ENCODE measurements at regions not wholly inside any gene's neighbourhood (a gene's known extent, or its start where the extent isn't known, plus 50 kb on each side); places are given as distances from the start of the nearest gene placed in this dataset.

GRCh38 chr5:10875201-10875768 is 114.3 kb upstream of the DAP start:
- intact Hi-C loops (cut with DNase I) = no loop called here
- Histone ChIP-seq H3K4me3 (no peak overlapping the region), H3K9me3 (no peaks in the 10 kb centered on the region), H3K27me3 (no peaks in the 10 kb centered on the region), H3K27ac (no peak overlapping the region), H3K4me1 (no peaks in the 10 kb centered on the region), H3K36me3 (no peaks in the 10 kb centered on the region)
- no peak for DNase-seq (ENCODE audit: low spot score in 2 of 2)
- TF ChIP-seq CTCF (IDR thresholded peaks at IDR 0.05) = no peak

- no peak for TF ChIP-seq CTCF (IDR thresholded peaks at IDR 0.05)
- H3K4me1 ChIP-seq = no peaks in the 10 kb centered on the region
- no peaks in the 10 kb centered on the region for H3K9me3 ChIP-seq
- no peak for DNase-seq (ENCODE audit: low spot score in 2 of 2)
- intact Hi-C loops (cut with DNase I) = no loop called here
- no peak overlapping the region for H3K27ac ChIP-seq
- H3K4me3 ChIP-seq = no peak overlapping the region
- H3K36me3 ChIP-seq = no peaks in the 10 kb centered on the region
- H3K27me3 ChIP-seq = no peaks in the 10 kb centered on the region
Observed at GRCh38 chr5:10874541-10874940, 113.5 kb upstream of the DAP start.

GRCh38 chr5:10870791-10871190 is 109.8 kb upstream of the DAP start:
- H3K4me1 ChIP-seq = no peaks in the 10 kb centered on the region

GRCh38 chr5:10868956-10869355 is 107.9 kb upstream of the DAP start:
- Histone ChIP-seq H3K4me3 (no peak overlapping the region), H3K36me3 (no peaks in the 10 kb centered on the region), H3K9me3 (no peaks in the 10 kb centered on the region), H3K27ac (no peak overlapping the region), H3K4me1 (no peaks in the 10 kb centered on the region), H3K27me3 (no peaks in the 10 kb centered on the region)
- no peak for DNase-seq (ENCODE audit: low spot score in 2 of 2)
- intact Hi-C loops (cut with DNase I) = no loop called here
- TF ChIP-seq CTCF (IDR thresholded peaks at IDR 0.05) = no peak

More at GRCh38 chr5:10870791-10871190, 109.8 kb upstream of the DAP start:
- Histone ChIP-seq H3K27me3 (no peaks in the 10 kb centered on the region), H3K27ac (no peak overlapping the region), H3K4me3 (no peak overlapping the region), H3K9me3 (no peaks in the 10 kb centered on the region), H3K36me3 (no peaks in the 10 kb centered on the region)
- intact Hi-C loops (cut with DNase I) = no loop called here
- no peak for DNase-seq (ENCODE audit: low spot score in 2 of 2)
- TF ChIP-seq CTCF (IDR thresholded peaks at IDR 0.05) = no peak

GRCh38 chr5:10867389-10868303 is 106.6 kb upstream of the DAP start:
- no peaks in the 10 kb centered on the region for H3K36me3 ChIP-seq
- intact Hi-C loops (cut with DNase I) = no loop called here
- H3K4me1 ChIP-seq = no peaks in the 10 kb centered on the region
- no peak for DNase-seq (ENCODE audit: low spot score in 2 of 2)
- H3K27ac ChIP-seq = no peak overlapping the region
- H3K4me3 ChIP-seq = no peak overlapping the region
- H3K9me3 ChIP-seq = no peaks in the 10 kb centered on the region
- TF ChIP-seq CTCF (IDR thresholded peaks at IDR 0.05) = no peak
- no peaks in the 10 kb centered on the region for H3K27me3 ChIP-seq
